GM12878 (cell line): ENCODE measurements at regions not wholly inside any gene's neighbourhood (a gene's known extent, or its start where the extent isn't known, plus 50 kb on each side); places are given as distances from the start of the nearest gene placed in this dataset.

Experiments used
- ATAC-seq: fragments of 200-7000 bp; cut with Tn5 transposase; 3 replicates; pipeline ENCODE4 v1.9.1; 2020; ENCODE audit warnings: mild to moderate bottlenecking, moderate library complexity
- BruUV-seq: library from RNA; stranded (reverse); fragments of 400-500 nt; replicated peaks from 2 replicates; lab custom pipeline; 2021; lab: Mats Ljungman, UMichigan
- CTCF ChIA-PET: fragments of 300-600 bp; sonication (Branson Sonifier 250); formaldehyde crosslinking; extraction: SDS; loops from one replicate; lab custom pipeline; 2021; ENCODE audit warnings: inconsistent platforms; lab: Yijun Ruan, JAX
- POLR2A ChIA-PET: fragments of 350-600 bp; formaldehyde crosslinking; extraction: SDS; loops from one replicate; lab custom pipeline; 2021; ENCODE audit warnings: inconsistent platforms; lab: Charles Lee
- RAD21 ChIA-PET: fragments of 300-600 bp; sonication (Branson Sonifier 250); formaldehyde crosslinking; loops from one replicate; lab custom pipeline; 2023; ENCODE audit warnings: antibody characterized with exemption; ENCODE audit not compliant: unreplicated experiment; lab: Charles Lee
- SMC1A ChIA-PET: fragments of 300-600 bp; sonication (Branson Sonifier 250); formaldehyde crosslinking; loops from one replicate; lab custom pipeline; 2023; ENCODE audit not compliant: unreplicated experiment, uncharacterized antibody; lab: Charles Lee
- DNase-seq: peaks from one replicate; pipeline ENCODE4 v3.0.0-alpha.2; 2011; ENCODE audit warnings: low read depth, low spot score
- FAIRE-seq: peaks from 3 replicates; lab custom pipeline; 2011; peaks lifted over from hg19 to GRCh38; lab: Jason Lieb, UNC
- H2AFZ ChIP-seq: 2 replicates; pipeline ENCODE4 v1.6.0; 2011; ENCODE audit warnings: low read depth, low read length, control low read depth; ENCODE audit not compliant: control insufficient read depth
- H3K27ac ChIP-seq: 2 replicates; pipeline ENCODE4 v1.5.1; 2011; ENCODE audit warnings: control low read depth; ENCODE audit not compliant: control insufficient read depth, insufficient read depth
- H3K27me3 ChIP-seq, 2 experiments: replicated peaks in 1 of 2; 2 replicates each; pipeline versions ENCODE4 v1.6.0 to v1.6.1; 2011; ENCODE audit warnings: low read length in 1 of 2; ENCODE audit not compliant: control insufficient read depth in 2 of 2, insufficient read depth in 2 of 2
- H3K36me3 ChIP-seq, 2 experiments: 2 replicates each; pipeline ENCODE4 v1.5.1; 2011; ENCODE audit warnings: low read length in 1 of 2; ENCODE audit not compliant: control insufficient read depth in 2 of 2, insufficient read depth in 2 of 2
- H3K4me1 ChIP-seq: 2 replicates; pipeline ENCODE4 v1.6.1; 2011; ENCODE audit warnings: mild to moderate bottlenecking, low read length, moderate library complexity, mixed read lengths; ENCODE audit not compliant: control insufficient read depth, insufficient read depth
- H3K4me2 ChIP-seq: 2 replicates; pipeline ENCODE4 v1.6.0; 2011; ENCODE audit warnings: control low read depth; ENCODE audit not compliant: control insufficient read depth, insufficient read depth
- H3K4me3 ChIP-seq: fragments of 200-600 bp; sonication (generic); 2 replicates; pipeline ENCODE4 v1.5.1; 2016
- H3K79me2 ChIP-seq: 2 replicates; pipeline ENCODE4 v1.6.0; 2011; ENCODE audit warnings: low read length; ENCODE audit not compliant: control insufficient read depth, insufficient read depth
- H3K9ac ChIP-seq: 2 replicates; pipeline ENCODE4 v1.8.0; 2011; ENCODE audit warnings: low read length, control low read depth, mixed read lengths; ENCODE audit not compliant: control insufficient read depth, insufficient read depth
- H3K9me3 ChIP-seq: replicated peaks from 3 replicates; pipeline ENCODE4 v1.5.1; 2011; ENCODE audit warnings: mild to moderate bottlenecking, low read length; ENCODE audit not compliant: control insufficient read depth, insufficient read depth
- H4K20me1 ChIP-seq: 2 replicates; pipeline ENCODE4 v1.6.0; 2011; ENCODE audit not compliant: control insufficient read depth, insufficient read depth
- ATF7 ChIP-seq: fragments of 450-650 bp; IDR thresholded peaks from 2 replicates; pipeline ENCODE4 v1.6.1; 2016; ENCODE audit warnings: low read depth, mild to moderate bottlenecking
- GATAD2B ChIP-seq: fragments of 450-650 bp; conservative IDR thresholded peaks from 2 replicates; pipeline ENCODE4 v1.6.1; 2017; ENCODE audit warnings: low read depth, mild to moderate bottlenecking, moderate library complexity
- MEF2A ChIP-seq: IDR thresholded peaks from 2 replicates; pipeline ENCODE4 v1.6.1; 2011; ENCODE audit warnings: low read depth, mild to moderate bottlenecking, low read length, moderate library complexity; ENCODE audit not compliant: insufficient read depth
- NFXL1 ChIP-seq: fragments of 450-650 bp; IDR thresholded peaks from 2 replicates; pipeline ENCODE4 v1.6.1; 2017; ENCODE audit warnings: antibody characterized with exemption, mild to moderate bottlenecking, borderline replicate concordance
- NFYA ChIP-seq: IDR thresholded peaks from 2 replicates; pipeline ENCODE4 v1.6.1; 2011; ENCODE audit warnings: low read depth, mild to moderate bottlenecking, low read length, improper control_type of control experiment, borderline replicate concordance
- NRF1 ChIP-seq: conservative IDR thresholded peaks from 2 replicates; pipeline ENCODE4 v1.6.1; 2011; ENCODE audit warnings: mild to moderate bottlenecking, low read depth, low read length, improper control_type of control experiment
- PML ChIP-seq: IDR thresholded peaks from 2 replicates; pipeline ENCODE4 v1.6.1; 2012; ENCODE audit warnings: low read length, inconsistent platforms
- POLR2AphosphoS5 ChIP-seq: IDR thresholded peaks from 2 replicates; pipeline ENCODE4 v1.6.1; 2011; ENCODE audit warnings: mild to moderate bottlenecking, low read length, inconsistent platforms
- RUNX3 ChIP-seq: IDR thresholded peaks from 2 replicates; pipeline ENCODE4 v1.6.1; 2012; ENCODE audit warnings: low read length, inconsistent platforms
- SP1 ChIP-seq: IDR thresholded peaks from one replicate; pipeline ENCODE4 v1.6.1; 2011; ENCODE audit warnings: low read depth, low read length
- STAT3 ChIP-seq: IDR thresholded peaks from 2 replicates; pipeline ENCODE4 v1.6.1; 2011; ENCODE audit warnings: low read depth, low read length, improper control_type of control experiment
- SUZ12 ChIP-seq: fragments of 200-600 bp; sonication (generic); IDR thresholded peaks from one replicate; pipeline ENCODE4 v1.6.1; 2018; ENCODE audit warnings: antibody characterized with exemption, mild to moderate bottlenecking; ENCODE audit not compliant: unreplicated experiment
- YY1 ChIP-seq: IDR thresholded peaks from 2 replicates; pipeline ENCODE4 v1.6.1; 2011; ENCODE audit warnings: low read depth, mild to moderate bottlenecking, low read length
- ZNF207 ChIP-seq: fragments of 450-650 bp; IDR thresholded peaks from 2 replicates; pipeline ENCODE4 v1.6.1; 2014; ENCODE audit warnings: antibody characterized with exemption, mild to moderate bottlenecking, borderline replicate concordance
- WGBS: methylation state at CpG from one replicate; pipeline ENCODE4 v1.1.6; 2016; ENCODE audit warnings: low lambda C conversion rate; ENCODE audit not compliant: insufficient replicate concordance, insufficient coverage; ENCODE audit errors: missing lambda C conversion rate; 5-methylcytosine and 5-hydroxymethylcytosine counted together
- in situ Hi-C: fragments of 300-500 bp; cut with MboI; formaldehyde crosslinking; loops from 9 replicates; pipeline ENCODE4 v1.14.3; 2018; ENCODE audit warnings: mixed read lengths
- intact Hi-C: fragments of 100-400 bp; cut with micrococcal nuclease; formaldehyde crosslinking; loops from one replicate; pipeline ENCODE4 v1.14.2; 2022; ENCODE audit not compliant: unreplicated experiment
- TF ChIP-seq, protein P1 (sequence below): IDR thresholded peaks from 2 replicates; pipeline ENCODE4 v1.6.1; 2011; ENCODE audit warnings: low read depth, mild to moderate bottlenecking, low read length, moderate library complexity, borderline replicate concordance; ENCODE audit errors: extremely low read depth
- TF ChIP-seq, protein P2 (sequence below): IDR thresholded peaks from 2 replicates; pipeline ENCODE4 v1.6.1; 2011; ENCODE audit warnings: borderline replicate concordance, low read depth, mild to moderate bottlenecking, moderate library complexity, low read length; ENCODE audit not compliant: insufficient read depth, poor library complexity, severe bottlenecking
- TF ChIP-seq, protein P3 (sequence below), 3 experiments: IDR thresholded peaks in 2 of 3; conservative IDR thresholded peaks in 1 of 3; 2 replicates each; pipeline ENCODE4 v1.5.1; 2011; ENCODE audit warnings: low read depth in 3 of 3, low read length in 3 of 3, mild to moderate bottlenecking in 3 of 3, control low read depth in 2 of 3, moderate library complexity in 2 of 3, inconsistent platforms in 1 of 3, mixed read lengths in 1 of 3; ENCODE audit not compliant: control insufficient read depth in 2 of 3, insufficient read depth in 1 of 3; ENCODE audit errors: extremely low read depth in 1 of 3

DNA sequence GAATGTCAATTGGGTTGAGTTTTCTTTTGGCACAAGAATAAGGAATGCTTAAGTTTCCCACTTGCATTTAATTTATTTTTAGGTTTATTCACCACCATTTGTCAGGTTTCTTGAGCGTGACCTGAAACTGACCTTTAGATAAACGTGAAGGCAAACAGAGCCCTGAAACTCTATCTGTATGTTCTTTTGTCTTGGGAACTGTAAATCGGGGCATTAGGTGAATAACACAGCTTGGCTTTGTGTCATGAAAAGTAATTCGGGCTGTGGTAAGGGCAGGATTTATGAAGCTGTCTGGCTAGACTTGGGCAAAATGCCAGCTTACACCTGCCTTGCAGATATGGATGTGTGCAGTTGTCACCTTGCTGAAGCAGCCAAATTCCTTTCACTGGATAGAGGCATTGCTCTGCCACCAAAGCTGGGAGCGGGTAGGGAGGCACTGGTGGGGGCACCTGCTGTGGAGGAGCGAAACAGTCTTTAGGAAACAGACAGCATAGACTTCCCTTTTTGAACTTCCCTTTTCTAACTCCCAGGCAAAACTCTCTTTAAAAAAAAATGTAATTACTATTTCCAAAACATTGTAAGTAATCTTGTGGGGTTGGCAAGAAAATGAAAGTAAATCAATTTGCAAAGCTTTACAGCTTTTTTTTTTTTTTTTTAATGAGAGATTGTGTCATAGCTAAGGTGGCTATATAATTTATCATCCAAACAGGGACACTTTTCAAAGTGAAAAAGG, 545.2 kb downstream of the CSNK1G3 start (continued):
- TF ChIP-seq MEF2A (no peak), GATAD2B (peak; percentile 57; the same call in 1 of the 2 replicates), STAT3 (no peak), POLR2AphosphoS5 (no peak), SP1 (no peak), NRF1 (no peak), ATF7 (peak; percentile 47; the same call in 1 of the 2 replicates)
- TF ChIP-seq, protein P1, sequence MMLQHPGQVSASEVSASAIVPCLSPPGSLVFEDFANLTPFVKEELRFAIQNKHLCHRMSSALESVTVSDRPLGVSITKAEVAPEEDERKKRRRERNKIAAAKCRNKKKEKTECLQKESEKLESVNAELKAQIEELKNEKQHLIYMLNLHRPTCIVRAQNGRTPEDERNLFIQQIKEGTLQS = no peak

DNA sequence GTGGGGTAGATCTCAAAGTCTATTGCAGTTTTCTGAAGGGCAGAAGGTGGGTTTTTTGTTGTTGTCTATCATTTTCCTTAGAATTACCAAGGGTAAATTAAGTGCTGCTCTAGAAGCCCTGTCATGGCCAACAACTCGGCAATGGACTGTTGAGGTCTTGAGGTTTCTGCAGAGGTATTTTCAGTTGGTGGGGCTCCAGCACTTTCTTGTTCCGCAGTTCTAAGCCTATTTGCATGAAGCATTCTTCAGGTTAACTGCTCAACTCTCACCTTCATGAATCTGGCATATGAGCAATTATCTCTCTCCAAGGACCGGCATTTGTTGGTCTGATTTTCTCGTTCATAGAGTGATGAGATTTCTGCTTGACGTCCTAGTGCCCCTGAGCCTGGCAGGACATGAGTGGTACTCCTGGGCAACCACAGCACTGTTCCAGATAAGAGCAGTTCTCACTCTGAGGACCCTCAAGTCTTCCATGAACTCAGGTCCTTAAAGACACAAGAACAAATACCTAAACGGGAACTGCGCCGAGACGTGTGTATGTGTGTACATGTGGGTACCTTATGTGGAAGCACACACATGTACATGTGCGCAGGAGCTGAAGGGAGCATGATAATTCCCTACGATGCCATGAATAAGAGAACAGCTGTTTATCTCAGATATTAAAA, 544.5 kb downstream of the CSNK1G3 start:
- RAD21 ChIA-PET = interaction anchor here (0.8 to 2.6 kb wide), 5 partner anchors 11 to 1779 kb away, joined by 3 to 14 read pairs (median 3); no protein-coding TSS in a partner anchor
- peak; percentile 27 for FAIRE-seq
- in situ Hi-C loops = no loop called here
- WGBS = 10% methylated on average over 11 of the region's 11 CpGs
- SMC1A ChIA-PET = interaction anchor here (0.7 to 4.3 kb wide), 7 partner anchors 13 to 595 kb away, joined by 3 to 34 read pairs (median 5); no protein-coding TSS in a partner anchor
- H3K4me1 ChIP-seq = peaks cover 37% of the 10 kb centered on the region
- H3K4me2 ChIP-seq = peak overlapping the region; percentile 90
- H3K9me3 ChIP-seq = peaks cover 4% of the 10 kb centered on the region; the same call in 2 of the 3 replicates
- peak; percentile 46 for DNase-seq
- no TSS peak for BruUV-seq
- peak overlapping the region; percentile 46; the same call in 1 of the 2 replicates for H3K27ac ChIP-seq
- no peaks in the 10 kb centered on the region for H3K27me3 ChIP-seq
- H4K20me1 ChIP-seq = no peaks in the 10 kb centered on the region
- no peaks in the 10 kb centered on the region for H3K79me2 ChIP-seq
- H2AFZ ChIP-seq = peak overlapping the region; percentile 0; the same call in 1 of the 2 replicates
- peak; percentile 76 for ATAC-seq
- intact Hi-C loops = loop anchor here (5.0 to 10.0 kb wide), 3 partner anchors 392 to 588 kb away; no protein-coding TSS in a partner anchor
- no peaks in the 10 kb centered on the region for H3K36me3 ChIP-seq
- POLR2A ChIA-PET = no interaction called here
- CTCF ChIA-PET = interaction anchor here (0.8 to 1.4 kb wide), 2 partner anchors 21 to 36 kb away, joined by 3 read pairs; no protein-coding TSS in a partner anchor
- H3K4me3 ChIP-seq = peak overlapping the region; percentile 65; the same call in 1 of the 2 replicates
- H3K9ac ChIP-seq = no peak overlapping the region
- TF ChIP-seq NFXL1 (no peak), RUNX3 (peak; percentile 75), ZNF207 (no peak), SUZ12 (no peak), PML (no peak), YY1 (peak; percentile 68), NFYA (no peak)
- TF ChIP-seq, protein P2, sequence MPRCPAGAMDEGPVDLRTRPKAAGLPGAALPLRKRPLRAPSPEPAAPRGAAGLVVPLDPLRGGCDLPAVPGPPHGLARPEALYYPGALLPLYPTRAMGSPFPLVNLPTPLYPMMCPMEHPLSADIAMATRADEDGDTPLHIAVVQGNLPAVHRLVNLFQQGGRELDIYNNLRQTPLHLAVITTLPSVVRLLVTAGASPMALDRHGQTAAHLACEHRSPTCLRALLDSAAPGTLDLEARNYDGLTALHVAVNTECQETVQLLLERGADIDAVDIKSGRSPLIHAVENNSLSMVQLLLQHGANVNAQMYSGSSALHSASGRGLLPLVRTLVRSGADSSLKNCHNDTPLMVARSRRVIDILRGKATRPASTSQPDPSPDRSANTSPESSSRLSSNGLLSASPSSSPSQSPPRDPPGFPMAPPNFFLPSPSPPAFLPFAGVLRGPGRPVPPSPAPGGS = no peak
- TF ChIP-seq, protein P3, sequence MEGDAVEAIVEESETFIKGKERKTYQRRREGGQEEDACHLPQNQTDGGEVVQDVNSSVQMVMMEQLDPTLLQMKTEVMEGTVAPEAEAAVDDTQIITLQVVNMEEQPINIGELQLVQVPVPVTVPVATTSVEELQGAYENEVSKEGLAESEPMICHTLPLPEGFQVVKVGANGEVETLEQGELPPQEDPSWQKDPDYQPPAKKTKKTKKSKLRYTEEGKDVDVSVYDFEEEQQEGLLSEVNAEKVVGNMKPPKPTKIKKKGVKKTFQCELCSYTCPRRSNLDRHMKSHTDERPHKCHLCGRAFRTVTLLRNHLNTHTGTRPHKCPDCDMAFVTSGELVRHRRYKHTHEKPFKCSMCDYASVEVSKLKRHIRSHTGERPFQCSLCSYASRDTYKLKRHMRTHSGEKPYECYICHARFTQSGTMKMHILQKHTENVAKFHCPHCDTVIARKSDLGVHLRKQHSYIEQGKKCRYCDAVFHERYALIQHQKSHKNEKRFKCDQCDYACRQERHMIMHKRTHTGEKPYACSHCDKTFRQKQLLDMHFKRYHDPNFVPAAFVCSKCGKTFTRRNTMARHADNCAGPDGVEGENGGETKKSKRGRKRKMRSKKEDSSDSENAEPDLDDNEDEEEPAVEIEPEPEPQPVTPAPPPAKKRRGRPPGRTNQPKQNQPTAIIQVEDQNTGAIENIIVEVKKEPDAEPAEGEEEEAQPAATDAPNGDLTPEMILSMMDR (IDR thresholded peaks at IDR 0.05 in 2 of 3, conservative IDR thresholded peaks at IDR 0.05 in 1 of 3; ENCODE audit: control insufficient read depth in 2 of 3, extremely low read depth in 1 of 3, insufficient read depth in 1 of 3, low read depth in 3 of 3, low read length in 3 of 3) = no peak
- TF ChIP-seq, protein P1 = no peak
